Cardiac fibroblast (primary cell): ENCODE measurements at regions not wholly inside any gene's neighbourhood (a gene's known extent, or its start where the extent isn't known, plus 50 kb on each side); places are given as distances from the start of the nearest gene placed in this dataset.

Experiments
- DNase-seq, 2 donors: peaks; one replicate each; pipeline versions ENCODE4 v3.0.0 to v3.0.0-alpha.2; 2010; ENCODE audit warnings: low read depth in 2 of 2
- H3K4me3 ChIP-seq, 2 donors: replicated peaks in 1 of 2; 1 replicate in 1 of 2; 2 replicates in 1 of 2; pipeline ENCODE4 v1.5.1; 2011; ENCODE audit warnings: low read depth in 2 of 2, low read length in 2 of 2, mild to moderate bottlenecking in 2 of 2, moderate library complexity in 1 of 2
- CTCF ChIP-seq: IDR thresholded peaks from one replicate; pipeline ENCODE4 v1.5.1; 2011; ENCODE audit warnings: low read depth, mild to moderate bottlenecking, low read length, inconsistent platforms

DNA sequence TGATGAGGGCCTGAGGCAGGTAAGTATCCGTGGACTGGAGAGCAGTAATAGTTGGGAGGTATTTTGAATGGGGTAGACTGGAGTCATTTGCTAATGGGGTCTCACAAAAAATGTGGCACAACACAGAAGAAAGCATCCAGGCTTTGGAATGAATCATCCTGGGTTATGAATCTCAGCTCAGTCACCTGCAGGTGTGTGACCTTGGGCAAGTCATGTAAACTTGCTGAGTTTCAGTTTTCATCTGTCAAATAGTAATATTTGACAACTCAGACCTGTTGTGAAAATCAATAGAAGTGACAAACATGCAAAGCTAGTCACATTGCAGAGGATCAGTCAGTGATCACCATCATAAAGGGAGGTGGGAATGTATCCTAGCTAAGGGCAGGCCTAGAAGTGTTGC lies 232.0 kb upstream of the TENM4 start:
- no peak for DNase-seq
- H3K4me3 ChIP-seq = no peak overlapping the region
- no peak for TF ChIP-seq CTCF

GRCh38 chr11:79671401-79671800 lies 230.6 kb upstream of the TENM4 start:
- no peak overlapping the region for H3K4me3 ChIP-seq
- no peak for DNase-seq
- TF ChIP-seq CTCF = no peak

DNA sequence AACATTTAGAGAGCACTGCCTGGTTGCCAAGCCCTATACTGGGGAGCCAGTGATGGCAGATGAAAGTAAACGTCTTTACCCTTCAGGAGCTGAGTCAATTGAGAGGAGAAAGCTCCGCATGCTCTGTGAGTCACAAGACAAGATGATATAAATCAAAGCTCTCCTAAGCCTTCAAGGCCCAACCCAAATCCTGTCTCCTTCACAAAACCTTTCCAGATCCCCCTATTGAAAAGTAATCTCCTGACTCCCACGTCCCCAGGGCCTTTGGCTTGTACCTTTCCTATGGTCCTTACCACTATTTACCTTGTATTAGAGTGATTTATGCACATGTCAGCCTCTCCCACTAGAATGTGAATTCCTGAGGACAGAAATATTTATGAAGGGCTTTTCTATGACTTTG lies 230.1 kb upstream of the TENM4 start:
- H3K4me3 ChIP-seq = no peak overlapping the region
- TF ChIP-seq CTCF = no peak
- no peak for DNase-seq

DNA sequence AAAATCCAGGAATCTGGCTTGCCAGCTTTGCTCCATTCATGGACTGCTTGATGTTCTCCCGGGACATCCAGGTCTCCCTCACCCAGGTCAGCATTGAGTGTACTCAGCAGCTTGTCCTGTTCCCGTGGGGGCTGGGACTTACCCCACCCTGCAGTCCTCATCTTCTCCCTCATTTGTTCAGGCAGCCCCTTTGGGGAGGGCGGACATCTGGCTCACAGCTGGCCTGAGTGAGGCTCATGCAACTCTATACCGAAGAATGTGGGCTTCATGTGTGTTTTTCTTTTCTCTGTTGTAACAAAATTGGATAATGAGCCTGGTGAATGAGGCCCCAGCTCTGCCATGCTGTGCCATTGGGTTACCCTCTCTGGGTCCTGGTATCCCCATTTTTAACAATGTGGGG lies 227.7 kb upstream of the TENM4 start:
- TF ChIP-seq CTCF = no peak
- H3K4me3 ChIP-seq = no peak overlapping the region
- DNase-seq = no peak

GRCh38 chr11:79667380-79667779 lies 226.6 kb upstream of the TENM4 start:
- H3K4me3 ChIP-seq = no peak overlapping the region
- no peak for DNase-seq
- TF ChIP-seq CTCF = no peak

GRCh38 chr11:79663017-79663416 lies 222.2 kb upstream of the TENM4 start:
- DNase-seq = no peak
- no peak overlapping the region for H3K4me3 ChIP-seq
- no peak for TF ChIP-seq CTCF

DNA sequence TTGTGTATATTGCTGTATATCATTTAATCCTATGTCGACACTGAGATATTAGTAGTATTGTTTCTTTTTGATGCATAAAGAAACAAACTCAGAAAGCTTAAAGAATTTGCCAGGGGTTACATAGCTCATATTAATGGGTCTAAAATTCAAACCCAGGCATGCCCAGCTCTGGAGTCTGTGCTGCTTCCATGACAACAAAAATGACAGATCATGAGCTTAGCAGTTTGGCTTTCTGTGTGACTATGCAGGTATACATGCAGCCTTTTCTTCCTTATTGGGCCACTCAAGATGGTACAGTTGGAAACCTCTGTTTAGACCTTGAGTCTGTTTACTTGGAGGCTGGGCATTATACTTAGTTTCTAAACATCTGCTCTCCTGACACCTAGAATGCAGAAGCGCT lies 220.5 kb upstream of the TENM4 start:
- no peak for DNase-seq
- no peak overlapping the region for H3K4me3 ChIP-seq
- TF ChIP-seq CTCF = no peak
